GM12891 (cell line): ENCODE measurements at regions not wholly inside any gene's neighbourhood (a gene's known extent, or its start where the extent isn't known, plus 50 kb on each side); places are given as distances from the start of the nearest gene placed in this dataset.

ENCODE experiments used
- POLR2A ChIP-seq: IDR thresholded peaks from 2 replicates; pipeline ENCODE4 v1.6.1; 2011; ENCODE audit warnings: low read depth, low read length, control low read depth
- POLR2AphosphoS5 ChIP-seq: IDR thresholded peaks from 2 replicates; pipeline ENCODE4 v1.6.1; 2011; ENCODE audit warnings: low read depth, low read length, control low read depth
- SPI1 ChIP-seq: IDR thresholded peaks from 2 replicates; pipeline ENCODE4 v1.6.1; 2011; ENCODE audit warnings: low read depth, low read length, control low read depth
- TAF1 ChIP-seq: IDR thresholded peaks from 2 replicates; pipeline ENCODE4 v1.6.1; 2011; ENCODE audit warnings: low read depth, low read length, control low read depth

GRCh38 chr17:56733833-56734232 lies 99.9 kb downstream of the C17orf67 start:
- TF ChIP-seq SPI1 = no peak
- TF ChIP-seq POLR2AphosphoS5 = no peak
- TF ChIP-seq POLR2A = no peak
- TF ChIP-seq TAF1 = no peak
